Stromal cell of bone marrow (primary cell): ENCODE measurements at regions not wholly inside any gene's neighbourhood (a gene's known extent, or its start where the extent isn't known, plus 50 kb on each side); places are given as distances from the start of the nearest gene placed in this dataset.
"Not testable (repeated sequence)": the region's sequence is repeated elsewhere in the genome, so short reads cannot be mapped to it uniquely, and the experiment has no call there.

Experiments used
- DNase-seq: peaks from one replicate; pipeline ENCODE4 v3.0.0-alpha.2; 2012; ENCODE audit warnings: low read depth

GRCh38 chr2:16392647-16393499 is 272.8 kb downstream of the CYRIA start:
- DNase-seq, result no peak

GRCh38 chr2:16391986-16392385 is 273.6 kb downstream of the CYRIA start:
- no peak for DNase-seq

GRCh38 chr2:16390561-16390960 is 275.1 kb downstream of the CYRIA start:
- DNase-seq, result no peak

GRCh38 chr2:16389611-16390010 is 276.0 kb downstream of the CYRIA start:
- no peak for DNase-seq

GRCh38 chr2:16388199-16388830 is 277.3 kb downstream of the CYRIA start:
- DNase-seq, result not testable (repeated sequence)

- no peak for DNase-seq
Measured at GRCh38 chr2:16387461-16387984, 278.1 kb downstream of the CYRIA start.

- DNase-seq, result no peak
Measured at GRCh38 chr2:16386431-16386830, 279.2 kb downstream of the CYRIA start.

GRCh38 chr2:16386031-16386430 is 279.6 kb downstream of the CYRIA start:
- DNase-seq, result no peak

- no peak for DNase-seq
Measured at GRCh38 chr2:16385341-16385740, 280.3 kb downstream of the CYRIA start.

- no peak for DNase-seq
Measured at GRCh38 chr2:16383411-16383810, 282.2 kb downstream of the CYRIA start.

- DNase-seq, result no peak
Measured at GRCh38 chr2:16382451-16382850, 283.2 kb downstream of the CYRIA start.

- no peak for DNase-seq
Measured at GRCh38 chr2:16381511-16381910, 284.1 kb downstream of the CYRIA start.

GRCh38 chr2:16379901-16380300 is 285.7 kb downstream of the CYRIA start:
- DNase-seq, result not testable (repeated sequence)

GRCh38 chr2:16379061-16379460 is 286.6 kb downstream of the CYRIA start:
- DNase-seq, result not testable (repeated sequence)

GRCh38 chr2:16378031-16378430 is 287.6 kb downstream of the CYRIA start:
- DNase-seq, result no peak

GRCh38 chr2:16375981-16376380 is 289.7 kb downstream of the CYRIA start:
- no peak for DNase-seq

- DNase-seq, result no peak
Measured at GRCh38 chr2:16375351-16375750, 290.3 kb downstream of the CYRIA start.

- no peak for DNase-seq
Measured at GRCh38 chr2:16374671-16375070, 291.0 kb downstream of the CYRIA start.

- DNase-seq, result no peak
Measured at GRCh38 chr2:16373341-16373740, 292.3 kb downstream of the CYRIA start.

- no peak for DNase-seq
Measured at GRCh38 chr2:16371751-16372150, 293.9 kb downstream of the CYRIA start.

GRCh38 chr2:16368951-16369350 is 296.7 kb downstream of the CYRIA start:
- DNase-seq, result no peak

GRCh38 chr2:16368328-16368727 is 297.3 kb downstream of the CYRIA start:
- DNase-seq, result no peak

GRCh38 chr2:16365366-16365765 is 300.3 kb downstream of the CYRIA start:
- DNase-seq, result no peak
